GM12878 (cell line): ENCODE measurements at regions not wholly inside any gene's neighbourhood (a gene's known extent, or its start where the extent isn't known, plus 50 kb on each side); places are given as distances from the start of the nearest gene placed in this dataset. TPM values are rescaled to one million over a fixed set of nuclear protein-coding genes. Genes with fewer than 3 reads are reported as not detected.

Experiments
- small RNA-seq: library from RNA; depleted of rRNA; stranded (forward); fragments of <200 nt; gene quantifications from one replicate; pipeline ENCODE3, GENCODE V24; 2014

Small RNA genes lying in the stretch of these regions (small RNA-seq; reads per million reads assigned to genes)
- not detected for gene RF00017
